SK-N-SH (cell line): ENCODE measurements at regions not wholly inside any gene's neighbourhood (a gene's known extent, or its start where the extent isn't known, plus 50 kb on each side); places are given as distances from the start of the nearest gene placed in this dataset.

Experiments
- CTCF ChIA-PET: fragments of 300-600, 350-600 bp; formaldehyde crosslinking; extraction: SDS; loops from one replicate; lab custom pipeline; 2021; lab: Yijun Ruan, JAX
- POLR2A ChIA-PET: fragments of 350-600 bp; sonication (Branson Sonifier 250); formaldehyde crosslinking; extraction: SDS; loops from one replicate; lab custom pipeline; 2020; ENCODE audit warnings: antibody characterized with exemption, inconsistent platforms; lab: Yijun Ruan, JAX
- DNase-seq: peaks from one replicate; pipeline ENCODE4 v3.0.0; 2012
- H2AFZ ChIP-seq: fragments of 200-600 bp; sonication (generic); 2 replicates; pipeline ENCODE4 v1.8.1; 2016; ENCODE audit warnings: antibody characterized with exemption, mild to moderate bottlenecking, low read depth
- H3F3A ChIP-seq: fragments of 200-600 bp; sonication (generic); replicated peaks from 2 replicates; pipeline ENCODE3; 2016; ENCODE audit warnings: antibody characterized with exemption, mild to moderate bottlenecking; ENCODE audit not compliant: insufficient read depth
- H3K27ac ChIP-seq, 2 experiments: fragments of 200-500 bp in 1 of 2; fragments of 200-600 bp in 1 of 2; sonication (Bioruptor generic) in 1 of 2; sonication (generic), shearing (Covaris generic) in 1 of 2; 2 replicates each; pipeline versions ENCODE4 v1.5.1 to v1.6.1; 2014 to 2016; ENCODE audit warnings: low read depth in 2 of 2, inconsistent platforms in 1 of 2, low read length in 1 of 2, mild to moderate bottlenecking in 1 of 2, mixed read lengths in 1 of 2
- H3K27me3 ChIP-seq: fragments of 200-600 bp; sonication (generic), shearing (Covaris generic); 2 replicates; pipeline ENCODE4 v1.6.1; 2016; ENCODE audit warnings: mixed run types; ENCODE audit not compliant: insufficient read depth
- H3K36me3 ChIP-seq, 2 experiments: fragments of 200-500 bp in 1 of 2; fragments of 200-600 bp in 1 of 2; sonication (Bioruptor generic) in 1 of 2; sonication (generic) in 1 of 2; replicated peaks in 1 of 2; 2 replicates each; pipeline versions ENCODE3 to v1.5.1; 2014 to 2016; ENCODE audit warnings: low read length in 1 of 2, mild to moderate bottlenecking in 1 of 2; ENCODE audit not compliant: insufficient read depth in 2 of 2, control insufficient read depth in 1 of 2
- H3K4me1 ChIP-seq, 2 experiments: fragments of 200-500 bp in 1 of 2; fragments of 200-600 bp in 1 of 2; sonication (Bioruptor generic) in 1 of 2; sonication (generic), shearing (Covaris generic) in 1 of 2; 2 replicates each; pipeline versions ENCODE4 v1.5.1 to v1.6.1; 2014 to 2016; ENCODE audit warnings: low read depth in 1 of 2, low read length in 1 of 2, mixed run types in 1 of 2; ENCODE audit not compliant: insufficient read depth in 2 of 2, control insufficient read depth in 1 of 2
- H3K4me2 ChIP-seq: fragments of 200-600 bp; sonication (generic), shearing (Covaris generic); 2 replicates; pipeline ENCODE4 v1.6.1; 2017; ENCODE audit warnings: mixed run types
- H3K4me3 ChIP-seq, 2 experiments: fragments of 200-500 bp in 1 of 2; fragments of 200-600 bp in 1 of 2; sonication (Bioruptor generic) in 1 of 2; sonication (generic), shearing (Covaris generic) in 1 of 2; 2 replicates each; pipeline versions ENCODE4 v1.5.1 to v1.8.1; 2014 to 2016; ENCODE audit warnings: low read depth in 2 of 2, inconsistent platforms in 1 of 2, low read length in 1 of 2, mild to moderate bottlenecking in 1 of 2, mixed read lengths in 1 of 2, moderate library complexity in 1 of 2
- H3K79me2 ChIP-seq: fragments of 200-600 bp; sonication (generic); 2 replicates; pipeline ENCODE4 v1.8.1; 2017; ENCODE audit warnings: mild to moderate bottlenecking; ENCODE audit not compliant: insufficient read depth
- H3K9ac ChIP-seq: fragments of 200-600 bp; sonication (generic); 2 replicates; pipeline ENCODE4 v1.6.1; 2017; ENCODE audit warnings: mixed run types
- H3K9me2 ChIP-seq: fragments of 200-600 bp; sonication (generic); 2 replicates; pipeline ENCODE4 v1.6.1; 2017; ENCODE audit warnings: mixed run types
- H3K9me3 ChIP-seq: fragments of 200-600 bp; sonication (generic); 2 replicates; pipeline ENCODE4 v1.6.1; 2017; ENCODE audit warnings: mixed run types, mild to moderate bottlenecking, moderate library complexity
- H4K20me1 ChIP-seq: fragments of 200-600 bp; sonication (generic); 2 replicates; pipeline ENCODE4 v1.6.1; 2017; ENCODE audit warnings: mild to moderate bottlenecking, mixed run types; ENCODE audit not compliant: insufficient read depth
- CHD2 ChIP-seq: fragments of 150-350 bp; IDR thresholded peaks from 2 replicates; pipeline ENCODE4 v1.6.1; 2018; ENCODE audit warnings: low read length; ENCODE audit not compliant: partially characterized antibody
- FOXJ3 ChIP-seq: sonication (generic); formaldehyde crosslinking; IDR thresholded peaks from 2 replicates; pipeline ENCODE4 v1.5.1; 2020; ENCODE audit warnings: mild to moderate bottlenecking, missing genetic modification reagents
- FOXM1 ChIP-seq: IDR thresholded peaks from 2 replicates; pipeline ENCODE4 v1.4.0; 2012; ENCODE audit warnings: low read depth, mild to moderate bottlenecking
- GABPA ChIP-seq: IDR thresholded peaks from 2 replicates; pipeline ENCODE4 v1.4.0; 2012; ENCODE audit warnings: low read depth, mild to moderate bottlenecking
- JUND ChIP-seq: IDR thresholded peaks from 2 replicates; pipeline ENCODE4 v1.4.0; 2012
- MEF2A ChIP-seq: IDR thresholded peaks from 2 replicates; pipeline ENCODE4 v1.4.0; 2012; ENCODE audit warnings: low read depth, borderline replicate concordance
- NFIC ChIP-seq: IDR thresholded peaks from 2 replicates; pipeline ENCODE4 v1.4.0; 2012; ENCODE audit warnings: borderline replicate concordance
- RCOR1 ChIP-seq: fragments of 150-350 bp; IDR thresholded peaks from 2 replicates; pipeline ENCODE4 v1.6.1; 2017; ENCODE audit warnings: antibody characterized with exemption, low read length
- RXRA ChIP-seq: IDR thresholded peaks from 2 replicates; pipeline ENCODE4 v1.4.0; 2012; ENCODE audit warnings: low read depth, mild to moderate bottlenecking, borderline replicate concordance
- TCF12 ChIP-seq: IDR thresholded peaks from 2 replicates; pipeline ENCODE4 v1.4.0; 2012
- YY1 ChIP-seq: IDR thresholded peaks from 2 replicates; pipeline ENCODE4 v1.4.0; 2012; ENCODE audit warnings: low read depth, mild to moderate bottlenecking
- WGBS: methylation state at CpG from one replicate; pipeline ENCODE4 v1.1.6; 2017; ENCODE audit warnings: low lambda C conversion rate; 5-methylcytosine and 5-hydroxymethylcytosine counted together
- TF ChIP-seq, protein P1 (sequence below): fragments of 150-350 bp; IDR thresholded peaks from 2 replicates; pipeline ENCODE4 v1.6.1; 2016; ENCODE audit warnings: mild to moderate bottlenecking, low read depth, low read length
- TF ChIP-seq, protein P2 (sequence below): IDR thresholded peaks from 2 replicates; pipeline ENCODE4 v1.6.1; 2012; ENCODE audit warnings: mild to moderate bottlenecking, low read depth, low read length, moderate library complexity
- TF ChIP-seq, protein P3 (sequence below): IDR thresholded peaks from 2 replicates; pipeline ENCODE4; 2012

DNA sequence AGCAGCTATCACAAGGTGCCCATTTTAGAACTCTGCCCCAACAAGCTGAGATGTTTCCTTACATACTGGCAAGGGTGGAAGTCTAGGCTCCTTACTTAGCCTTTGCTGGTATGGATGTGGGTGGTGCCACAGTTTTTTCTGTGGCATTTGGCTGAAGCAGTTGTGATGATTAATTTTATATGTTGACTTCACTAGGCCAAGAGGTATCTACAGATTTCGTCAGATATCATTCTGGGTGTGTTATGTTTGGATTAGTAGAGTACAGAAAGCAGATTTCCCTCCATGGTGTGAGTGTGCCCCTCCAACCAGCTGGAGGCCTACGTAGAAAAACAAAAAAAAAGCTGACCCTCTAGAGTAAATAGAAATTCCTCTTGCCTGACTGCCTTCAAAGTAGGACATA lies 317.0 kb downstream of the BARHL2 start:
- no peak for DNase-seq
- WGBS = 61% methylated on average over 2 of the region's 2 CpGs

DNA sequence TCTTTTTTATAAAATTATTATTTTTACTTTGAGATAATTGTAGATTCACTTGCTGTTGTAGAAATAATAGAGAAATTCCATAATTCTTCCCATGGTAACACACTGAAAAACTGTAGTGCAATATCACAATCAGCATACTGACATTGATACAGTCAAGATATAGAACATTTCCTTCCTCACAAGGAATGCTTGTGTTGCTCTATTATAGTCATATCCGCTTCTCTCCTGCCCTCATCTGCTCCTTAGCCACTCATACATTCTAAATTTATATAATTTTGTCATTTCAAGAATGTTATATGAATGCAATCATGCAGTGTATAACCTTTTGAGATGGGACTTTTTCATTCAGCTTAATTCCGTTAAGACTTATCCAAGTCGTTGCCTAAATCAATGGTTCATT lies 320.2 kb downstream of the BARHL2 start:
- no peaks in the 10 kb centered on the region for H3K9me3 ChIP-seq
- no peak overlapping the region for H3K9ac ChIP-seq
- ChIA-PET POLR2A (no interaction called here), CTCF (no interaction called here)
- H3K4me1 ChIP-seq = peaks cover 0 to 3% of the 10 kb centered on the region in 2 experiments; a peak in 1 of 4 replicates
- TF ChIP-seq MEF2A (no peak), CHD2 (no peak), RXRA (no peak), TCF12 (peak; percentile 22; the same call in 1 of the 2 replicates), RCOR1 (no peak), FOXJ3 (no peak), NFIC (no peak)
- TF ChIP-seq, protein P1, sequence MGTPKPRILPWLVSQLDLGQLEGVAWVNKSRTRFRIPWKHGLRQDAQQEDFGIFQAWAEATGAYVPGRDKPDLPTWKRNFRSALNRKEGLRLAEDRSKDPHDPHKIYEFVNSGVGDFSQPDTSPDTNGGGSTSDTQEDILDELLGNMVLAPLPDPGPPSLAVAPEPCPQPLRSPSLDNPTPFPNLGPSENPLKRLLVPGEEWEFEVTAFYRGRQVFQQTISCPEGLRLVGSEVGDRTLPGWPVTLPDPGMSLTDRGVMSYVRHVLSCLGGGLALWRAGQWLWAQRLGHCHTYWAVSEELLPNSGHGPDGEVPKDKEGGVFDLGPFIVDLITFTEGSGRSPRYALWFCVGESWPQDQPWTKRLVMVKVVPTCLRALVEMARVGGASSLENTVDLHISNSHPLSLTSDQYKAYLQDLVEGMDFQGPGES = no peak
- no peaks in the 10 kb centered on the region for H3K36me3 ChIP-seq
- peaks cover 8% of the 10 kb centered on the region for H3F3A ChIP-seq
- H3K27ac ChIP-seq = no peak overlapping the region
- H4K20me1 ChIP-seq = no peaks in the 10 kb centered on the region
- 39% methylated on average over 3 of the region's 3 CpGs for WGBS
- H3K79me2 ChIP-seq = no peaks in the 10 kb centered on the region
- no peak overlapping the region for H3K4me3 ChIP-seq
- H3K4me2 ChIP-seq = no peak overlapping the region
- no peak overlapping the region for H2AFZ ChIP-seq
- no peak for DNase-seq
- no peaks in the 10 kb centered on the region for H3K9me2 ChIP-seq
- H3K27me3 ChIP-seq = no peaks in the 10 kb centered on the region

More for the DNA sequence above, 317.0 kb downstream of the BARHL2 start:
- H3K4me1 ChIP-seq = peaks cover 0 to 6% of the 10 kb centered on the region in 2 experiments; a peak in 1 of 4 replicates
- no peaks in the 10 kb centered on the region for H3K9me2 ChIP-seq
- H3K79me2 ChIP-seq = no peaks in the 10 kb centered on the region
- no peak overlapping the region for H3K4me3 ChIP-seq
- ChIA-PET POLR2A (no interaction called here), CTCF (no interaction called here)
- H3K36me3 ChIP-seq = no peaks in the 10 kb centered on the region
- no peak overlapping the region for H2AFZ ChIP-seq
- no peak overlapping the region for H3K27ac ChIP-seq
- no peak overlapping the region for H3K4me2 ChIP-seq
- no peaks in the 10 kb centered on the region for H3F3A ChIP-seq
- H3K9ac ChIP-seq = no peak overlapping the region
- H3K9me3 ChIP-seq = no peaks in the 10 kb centered on the region
- H3K27me3 ChIP-seq = no peaks in the 10 kb centered on the region
- TF ChIP-seq YY1 (no peak), JUND (no peak), FOXJ3 (no peak), RCOR1 (no peak), GABPA (no peak), FOXM1 (no peak)
- TF ChIP-seq, protein P2, sequence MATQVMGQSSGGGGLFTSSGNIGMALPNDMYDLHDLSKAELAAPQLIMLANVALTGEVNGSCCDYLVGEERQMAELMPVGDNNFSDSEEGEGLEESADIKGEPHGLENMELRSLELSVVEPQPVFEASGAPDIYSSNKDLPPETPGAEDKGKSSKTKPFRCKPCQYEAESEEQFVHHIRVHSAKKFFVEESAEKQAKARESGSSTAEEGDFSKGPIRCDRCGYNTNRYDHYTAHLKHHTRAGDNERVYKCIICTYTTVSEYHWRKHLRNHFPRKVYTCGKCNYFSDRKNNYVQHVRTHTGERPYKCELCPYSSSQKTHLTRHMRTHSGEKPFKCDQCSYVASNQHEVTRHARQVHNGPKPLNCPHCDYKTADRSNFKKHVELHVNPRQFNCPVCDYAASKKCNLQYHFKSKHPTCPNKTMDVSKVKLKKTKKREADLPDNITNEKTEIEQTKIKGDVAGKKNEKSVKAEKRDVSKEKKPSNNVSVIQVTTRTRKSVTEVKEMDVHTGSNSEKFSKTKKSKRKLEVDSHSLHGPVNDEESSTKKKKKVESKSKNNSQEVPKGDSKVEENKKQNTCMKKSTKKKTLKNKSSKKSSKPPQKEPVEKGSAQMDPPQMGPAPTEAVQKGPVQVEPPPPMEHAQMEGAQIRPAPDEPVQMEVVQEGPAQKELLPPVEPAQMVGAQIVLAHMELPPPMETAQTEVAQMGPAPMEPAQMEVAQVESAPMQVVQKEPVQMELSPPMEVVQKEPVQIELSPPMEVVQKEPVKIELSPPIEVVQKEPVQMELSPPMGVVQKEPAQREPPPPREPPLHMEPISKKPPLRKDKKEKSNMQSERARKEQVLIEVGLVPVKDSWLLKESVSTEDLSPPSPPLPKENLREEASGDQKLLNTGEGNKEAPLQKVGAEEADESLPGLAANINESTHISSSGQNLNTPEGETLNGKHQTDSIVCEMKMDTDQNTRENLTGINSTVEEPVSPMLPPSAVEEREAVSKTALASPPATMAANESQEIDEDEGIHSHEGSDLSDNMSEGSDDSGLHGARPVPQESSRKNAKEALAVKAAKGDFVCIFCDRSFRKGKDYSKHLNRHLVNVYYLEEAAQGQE = no peak
- TF ChIP-seq, protein P3, sequence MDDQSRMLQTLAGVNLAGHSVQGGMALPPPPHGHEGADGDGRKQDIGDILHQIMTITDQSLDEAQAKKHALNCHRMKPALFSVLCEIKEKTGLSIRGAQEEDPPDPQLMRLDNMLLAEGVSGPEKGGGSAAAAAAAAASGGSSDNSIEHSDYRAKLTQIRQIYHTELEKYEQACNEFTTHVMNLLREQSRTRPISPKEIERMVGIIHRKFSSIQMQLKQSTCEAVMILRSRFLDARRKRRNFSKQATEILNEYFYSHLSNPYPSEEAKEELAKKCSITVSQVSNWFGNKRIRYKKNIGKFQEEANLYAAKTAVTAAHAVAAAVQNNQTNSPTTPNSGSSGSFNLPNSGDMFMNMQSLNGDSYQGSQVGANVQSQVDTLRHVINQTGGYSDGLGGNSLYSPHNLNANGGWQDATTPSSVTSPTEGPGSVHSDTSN = no peak
- no peaks in the 10 kb centered on the region for H4K20me1 ChIP-seq
